SK-N-DZ (cell line): ENCODE measurements at regions not wholly inside any gene's neighbourhood (a gene's known extent, or its start where the extent isn't known, plus 50 kb on each side); places are given as distances from the start of the nearest gene placed in this dataset.

Experiments
- DNase-seq: peaks from one replicate; pipeline ENCODE4 v3.0.0-alpha.2; 2015; ENCODE audit warnings: low spot score

DNA sequence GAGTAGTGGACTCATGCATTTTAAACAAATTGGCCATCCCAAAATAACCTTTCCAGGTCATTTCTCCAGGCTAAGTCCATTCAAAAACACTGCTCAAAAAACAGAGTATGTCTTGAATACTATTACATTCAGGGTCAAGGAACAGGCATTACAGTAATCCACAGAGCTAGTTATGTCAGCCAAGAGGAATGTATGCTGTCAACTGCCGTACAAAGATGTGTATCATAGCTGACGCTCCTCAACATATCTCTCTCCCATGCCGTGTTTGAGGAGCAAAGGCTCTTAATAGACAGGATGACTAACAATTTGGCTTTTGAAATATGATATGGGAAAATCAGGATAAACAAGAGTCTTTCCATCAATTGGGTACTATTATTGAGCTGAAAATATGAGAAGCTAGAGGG is 68.8 kb upstream of the KCTD1 start:
- DNase-seq, result no peak

DNA sequence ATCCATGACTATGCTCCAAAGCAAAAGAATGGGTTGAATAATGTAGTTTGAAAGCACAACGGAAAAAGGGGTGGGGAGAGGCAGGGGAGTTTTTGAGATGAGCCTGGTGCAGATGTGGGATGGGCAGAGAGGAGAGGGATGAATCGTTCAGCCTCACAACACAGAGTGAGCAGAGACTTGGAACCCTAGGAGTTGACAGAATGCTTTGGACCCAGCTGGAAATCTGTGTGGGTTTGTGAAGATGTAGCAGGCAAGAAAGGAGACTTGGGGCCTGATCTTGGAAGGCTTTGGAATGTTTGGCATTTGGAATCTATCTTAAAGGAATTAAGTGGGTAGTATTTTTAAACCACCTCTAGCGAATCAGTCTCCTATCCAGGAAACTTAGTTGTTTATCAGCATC is 66.0 kb upstream of the KCTD1 start:
- DNase-seq, result no peak
